ENCODE measurements at regions not wholly inside any gene's neighbourhood (a gene's known extent, or its start where the extent isn't known, plus 50 kb on each side); places are given as distances from the start of the nearest gene placed in this dataset.

DNA sequence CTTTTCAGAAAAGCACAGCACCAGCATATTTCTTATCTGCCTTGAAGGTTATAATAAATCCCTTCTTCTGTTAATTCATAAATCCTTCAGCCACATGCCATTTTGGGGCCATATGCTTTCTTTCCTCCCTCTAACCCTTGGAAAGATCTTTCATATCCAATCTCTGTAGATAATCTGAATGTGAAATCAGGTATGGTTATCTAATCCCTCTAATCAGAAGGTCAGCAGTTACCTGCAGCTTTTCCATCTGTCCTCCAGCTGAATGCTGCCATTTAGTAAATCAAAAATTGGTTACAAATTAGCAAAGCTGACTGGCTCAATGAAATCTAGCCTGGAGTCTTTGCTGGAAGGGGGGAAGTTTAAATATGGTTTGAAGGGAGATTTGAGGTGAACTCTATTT is 230.5 kb downstream of the PIK3C3 start:
- H3K27ac ChIP-seq: no peak overlapping the region
- no TSS peak for BruUV-seq (replicated peaks)
- TF ChIP-seq, protein P1, sequence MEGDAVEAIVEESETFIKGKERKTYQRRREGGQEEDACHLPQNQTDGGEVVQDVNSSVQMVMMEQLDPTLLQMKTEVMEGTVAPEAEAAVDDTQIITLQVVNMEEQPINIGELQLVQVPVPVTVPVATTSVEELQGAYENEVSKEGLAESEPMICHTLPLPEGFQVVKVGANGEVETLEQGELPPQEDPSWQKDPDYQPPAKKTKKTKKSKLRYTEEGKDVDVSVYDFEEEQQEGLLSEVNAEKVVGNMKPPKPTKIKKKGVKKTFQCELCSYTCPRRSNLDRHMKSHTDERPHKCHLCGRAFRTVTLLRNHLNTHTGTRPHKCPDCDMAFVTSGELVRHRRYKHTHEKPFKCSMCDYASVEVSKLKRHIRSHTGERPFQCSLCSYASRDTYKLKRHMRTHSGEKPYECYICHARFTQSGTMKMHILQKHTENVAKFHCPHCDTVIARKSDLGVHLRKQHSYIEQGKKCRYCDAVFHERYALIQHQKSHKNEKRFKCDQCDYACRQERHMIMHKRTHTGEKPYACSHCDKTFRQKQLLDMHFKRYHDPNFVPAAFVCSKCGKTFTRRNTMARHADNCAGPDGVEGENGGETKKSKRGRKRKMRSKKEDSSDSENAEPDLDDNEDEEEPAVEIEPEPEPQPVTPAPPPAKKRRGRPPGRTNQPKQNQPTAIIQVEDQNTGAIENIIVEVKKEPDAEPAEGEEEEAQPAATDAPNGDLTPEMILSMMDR (conservative IDR thresholded peaks at IDR 0.05): no peak
- TF ChIP-seq EZH2 (IDR thresholded peaks at IDR 0.05; ENCODE audit: low read depth): no peak
- no peaks in the 10 kb centered on the region for H3K27me3 ChIP-seq (ENCODE audit: insufficient read depth, low read depth)
- ChIA-PET POLR2A (ENCODE audit: unreplicated experiment) (no interaction called here), CTCF (no interaction called here)
- H3K36me3 ChIP-seq (ENCODE audit: low read depth): no peaks in the 10 kb centered on the region
- H3K79me2 ChIP-seq (ENCODE audit: low read depth): no peaks in the 10 kb centered on the region
- H3K9me3 ChIP-seq (ENCODE audit: insufficient read depth, low read depth): no peaks in the 10 kb centered on the region
- H2AFZ ChIP-seq: no peak overlapping the region
- DNase-seq: no peak
- peaks cover 6% of the 10 kb centered on the region; the same call in 1 of the 2 replicates for H3K4me1 ChIP-seq (replicated peaks; ENCODE audit: insufficient read depth)
- no peak overlapping the region for H3K4me2 ChIP-seq
- H4K20me1 ChIP-seq (ENCODE audit: insufficient read depth): no peaks in the 10 kb centered on the region
- no peaks in the 10 kb centered on the region for H3K9me2 ChIP-seq (ENCODE audit: insufficient read depth)
- no peak overlapping the region for H3K4me3 ChIP-seq
- no peaks in the 10 kb centered on the region for H3F3A ChIP-seq (ENCODE audit: insufficient read depth, low read depth)
- intact Hi-C loops (cut with micrococcal nuclease; ENCODE audit: unreplicated experiment): no loop called here

DNA sequence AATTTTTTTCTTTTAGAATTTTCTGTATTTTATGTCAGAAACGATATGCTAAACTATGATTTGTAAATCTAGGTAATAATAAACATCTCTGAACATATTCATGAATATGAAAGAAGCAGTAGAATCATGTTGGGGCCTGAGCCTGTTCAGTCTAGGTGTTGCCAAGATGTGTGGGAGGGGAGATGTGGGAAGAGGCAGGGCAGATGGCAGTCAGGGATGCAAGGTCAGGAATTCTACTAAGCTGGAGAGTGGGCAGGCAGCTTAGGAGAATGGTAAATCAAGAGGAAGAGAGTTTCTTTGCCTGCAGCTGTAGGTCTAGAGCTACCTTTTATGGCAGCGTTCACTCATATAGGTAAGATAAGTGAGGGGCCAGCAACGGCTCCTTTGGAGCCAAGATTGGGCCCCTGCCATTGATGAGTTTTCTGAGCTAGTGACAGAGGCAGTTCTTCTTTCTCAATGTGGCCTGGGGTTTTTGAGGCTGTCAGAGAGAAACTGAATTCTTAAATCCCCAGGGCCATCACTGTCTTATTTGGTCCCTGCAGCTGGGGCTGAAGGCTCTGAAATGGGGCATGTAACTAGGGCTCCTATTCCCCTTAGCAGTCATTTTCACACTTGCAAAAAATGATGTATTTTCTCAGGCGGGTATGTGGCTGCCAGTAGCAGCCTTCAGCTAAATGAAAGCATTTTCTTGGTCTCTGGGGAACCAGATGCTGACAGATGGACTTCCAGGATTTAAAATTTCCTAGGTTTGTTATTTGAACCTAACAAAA is 232.8 kb downstream of the PIK3C3 start:
- DNase-seq: no peak
- peaks cover 6% of the 10 kb centered on the region; the same call in 1 of the 2 replicates for H3K4me1 ChIP-seq (replicated peaks; ENCODE audit: insufficient read depth)
- no peak overlapping the region for H3K4me2 ChIP-seq
- ChIA-PET CTCF (no interaction called here), POLR2A (ENCODE audit: unreplicated experiment) (no interaction called here)
- no peaks in the 10 kb centered on the region for H4K20me1 ChIP-seq (ENCODE audit: insufficient read depth)
- H3K27me3 ChIP-seq (ENCODE audit: insufficient read depth, low read depth): no peaks in the 10 kb centered on the region
- H2AFZ ChIP-seq: no peak overlapping the region
- no peaks in the 10 kb centered on the region for H3K36me3 ChIP-seq (ENCODE audit: low read depth)
- BruUV-seq (replicated peaks): no TSS peak
- intact Hi-C loops (cut with micrococcal nuclease; ENCODE audit: unreplicated experiment): no loop called here
- H3K9me2 ChIP-seq (ENCODE audit: insufficient read depth): no peaks in the 10 kb centered on the region
- H3F3A ChIP-seq (ENCODE audit: insufficient read depth, low read depth): no peaks in the 10 kb centered on the region
- TF ChIP-seq EZH2 (IDR thresholded peaks at IDR 0.05; ENCODE audit: low read depth): no peak
- TF ChIP-seq, protein P1 (conservative IDR thresholded peaks at IDR 0.05): no peak
- no peaks in the 10 kb centered on the region for H3K9me3 ChIP-seq (ENCODE audit: insufficient read depth, low read depth)
- no peaks in the 10 kb centered on the region for H3K79me2 ChIP-seq (ENCODE audit: low read depth)
- H3K4me3 ChIP-seq: no peak overlapping the region
- no peak overlapping the region for H3K27ac ChIP-seq

DNA sequence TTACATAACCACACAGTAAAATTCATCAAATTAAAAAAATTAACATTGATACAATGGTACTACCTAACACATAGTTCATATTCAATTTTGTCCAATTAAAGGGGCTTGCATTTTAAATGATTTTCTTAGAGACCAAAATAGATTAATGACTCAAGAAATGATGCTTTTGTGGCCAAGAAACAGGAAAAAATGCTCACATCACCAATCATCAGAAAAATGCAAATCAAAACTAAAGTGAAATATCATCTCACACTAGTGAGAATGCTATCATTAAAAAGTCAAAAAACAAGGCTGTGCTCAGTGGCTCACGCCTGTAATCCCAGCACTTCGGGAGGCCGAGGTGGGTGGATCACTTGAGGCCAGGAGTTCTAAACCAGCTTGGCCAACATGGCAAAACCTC is 235.6 kb downstream of the PIK3C3 start:
- ChIA-PET CTCF (no interaction called here), POLR2A (ENCODE audit: unreplicated experiment) (no interaction called here)
- no peak for DNase-seq
- H3K4me2 ChIP-seq: no peak overlapping the region
- no peak overlapping the region for H3K4me3 ChIP-seq
- H3K27me3 ChIP-seq (ENCODE audit: insufficient read depth, low read depth): no peaks in the 10 kb centered on the region
- no peak overlapping the region for H3K27ac ChIP-seq
- H4K20me1 ChIP-seq (ENCODE audit: insufficient read depth): no peaks in the 10 kb centered on the region
- BruUV-seq (replicated peaks): no TSS peak
- H3K36me3 ChIP-seq (ENCODE audit: low read depth): no peaks in the 10 kb centered on the region
- no peak overlapping the region for H2AFZ ChIP-seq
- TF ChIP-seq, protein P1 (conservative IDR thresholded peaks at IDR 0.05): no peak
- TF ChIP-seq EZH2 (IDR thresholded peaks at IDR 0.05; ENCODE audit: low read depth): no peak
- H3K79me2 ChIP-seq (ENCODE audit: low read depth): no peaks in the 10 kb centered on the region
- no peaks in the 10 kb centered on the region; the same call in 1 of the 2 replicates for H3K4me1 ChIP-seq (replicated peaks; ENCODE audit: insufficient read depth)
- no peaks in the 10 kb centered on the region for H3F3A ChIP-seq (ENCODE audit: insufficient read depth, low read depth)
- no peaks in the 10 kb centered on the region for H3K9me2 ChIP-seq (ENCODE audit: insufficient read depth)
- intact Hi-C loops (cut with micrococcal nuclease; ENCODE audit: unreplicated experiment): no loop called here
- H3K9me3 ChIP-seq (ENCODE audit: insufficient read depth, low read depth): no peaks in the 10 kb centered on the region
